ENCODE measurements at regions not wholly inside any gene's neighbourhood (a gene's known extent, or its start where the extent isn't known, plus 50 kb on each side); places are given as distances from the start of the nearest gene placed in this dataset.
"Not testable (repeated sequence)": the region's sequence is repeated elsewhere in the genome, so short reads cannot be mapped to it uniquely, and the experiment has no call there.

- CTCF ChIA-PET = interaction anchor here (1.2 kb wide), 1 partner anchor 58 kb away, joined by 3 read pairs; no protein-coding TSS in a partner anchor
- Mint-ChIP-seq H3K4me3 (peak overlapping the region; percentile 71), H3K27ac (peak overlapping the region; percentile 92), H3K36me3 (peaks cover 12% of the 10 kb centered on the region), H3K4me1 (peaks cover 47% of the 10 kb centered on the region)
- not testable (repeated sequence) for H3K27me3 Mint-ChIP-seq; H3K9me3 Mint-ChIP-seq (ENCODE audit: low read depth); ATAC-seq
- peak; percentile 41 for DNase-seq
These were observed 75.9 kb upstream of the AMN1 start for GRCh38 chr12:31804707-31805106.

GRCh38 chr12:31804185-31804504 is 75.3 kb upstream of the AMN1 start:
- peaks cover 45% of the 10 kb centered on the region for H3K4me1 Mint-ChIP-seq
- CTCF ChIA-PET = interaction anchor here (1.2 to 1.7 kb wide), 2 partner anchors 57 to 150 kb away, joined by 3 read pairs; no protein-coding TSS in a partner anchor
- H3K9me3 Mint-ChIP-seq (ENCODE audit: low read depth) = no peaks in the 10 kb centered on the region

GRCh38 chr12:31803306-31804184 is 74.7 kb upstream of the AMN1 start:
- peaks cover 45% of the 10 kb centered on the region for H3K4me1 Mint-ChIP-seq
- no peak for DNase-seq
- ATAC-seq = peak; percentile 12
- H3K27ac Mint-ChIP-seq = peak overlapping the region; percentile 92
- H3K9me3 Mint-ChIP-seq (ENCODE audit: low read depth) = no peaks in the 10 kb centered on the region
- peaks cover 12% of the 10 kb centered on the region for H3K36me3 Mint-ChIP-seq
- peak overlapping the region; percentile 71 for H3K4me3 Mint-ChIP-seq
- no peaks in the 10 kb centered on the region for H3K27me3 Mint-ChIP-seq
- CTCF ChIA-PET = interaction anchor here (1.1 to 1.7 kb wide), 2 partner anchors 13 to 150 kb away, joined by 3 read pairs; no protein-coding TSS in a partner anchor

More at GRCh38 chr12:31804185-31804504, 75.3 kb upstream of the AMN1 start:
- DNase-seq (no peak), ATAC-seq (peak; percentile 90)
- Mint-ChIP-seq H3K27ac (peak overlapping the region; percentile 92), H3K36me3 (peaks cover 12% of the 10 kb centered on the region), H3K27me3 (no peaks in the 10 kb centered on the region), H3K4me3 (peak overlapping the region; percentile 71)

- Mint-ChIP-seq H3K27ac (no peak overlapping the region), H3K4me3 (no peak overlapping the region), H3K4me1 (peaks cover 41% of the 10 kb centered on the region), H3K9me3 (ENCODE audit: low read depth) (peaks cover 4% of the 10 kb centered on the region), H3K27me3 (no peaks in the 10 kb centered on the region), H3K36me3 (peaks cover 17% of the 10 kb centered on the region)
- CTCF ChIA-PET = no interaction called here
- DNase-seq = no peak
- no peak for ATAC-seq
These were observed 73.1 kb upstream of the AMN1 start for GRCh38 chr12:31801872-31802271.

- Mint-ChIP-seq H3K4me3 (no peak overlapping the region), H3K27ac (peak overlapping the region; percentile 37), H3K27me3 (no peaks in the 10 kb centered on the region), H3K4me1 (peaks cover 18% of the 10 kb centered on the region), H3K36me3 (peaks cover 11% of the 10 kb centered on the region), H3K9me3 (ENCODE audit: low read depth) (peaks cover 7% of the 10 kb centered on the region)
- CTCF ChIA-PET = interaction anchor here (1.1 kb wide), 1 partner anchor 12 kb away, joined by 3 read pairs; no protein-coding TSS in a partner anchor
- ATAC-seq (peak; percentile 42), DNase-seq (no peak)
These were observed 68.5 kb upstream of the AMN1 start for GRCh38 chr12:31797230-31797872.

- no peak overlapping the region for H3K27ac Mint-ChIP-seq
These were observed 67.6 kb upstream of the AMN1 start for GRCh38 chr12:31796270-31796951.

GRCh38 chr12:31794745-31795144 is 65.9 kb upstream of the AMN1 start:
- CTCF ChIA-PET = no interaction called here
- Mint-ChIP-seq H3K9me3 (ENCODE audit: low read depth) (peaks cover 7% of the 10 kb centered on the region), H3K36me3 (peaks cover 12% of the 10 kb centered on the region), H3K27ac (no peak overlapping the region), H3K27me3 (no peaks in the 10 kb centered on the region), H3K4me1 (peaks cover 27% of the 10 kb centered on the region), H3K4me3 (no peak overlapping the region)
- no peak for DNase-seq
- no peak for ATAC-seq

More at GRCh38 chr12:31796270-31796951, 67.6 kb upstream of the AMN1 start:
- H3K4me3 Mint-ChIP-seq = no peak overlapping the region
- CTCF ChIA-PET = no interaction called here
- peaks cover 13% of the 10 kb centered on the region for H3K36me3 Mint-ChIP-seq
- no peak for ATAC-seq
- H3K27me3 Mint-ChIP-seq = no peaks in the 10 kb centered on the region
- DNase-seq = no peak
- peaks cover 7% of the 10 kb centered on the region for H3K9me3 Mint-ChIP-seq (ENCODE audit: low read depth)
- peaks cover 17% of the 10 kb centered on the region for H3K4me1 Mint-ChIP-seq

GRCh38 chr12:31791265-31791664 is 62.4 kb upstream of the AMN1 start:
- not testable (repeated sequence) for H3K27ac Mint-ChIP-seq; H3K27me3 Mint-ChIP-seq; DNase-seq; H3K9me3 Mint-ChIP-seq (ENCODE audit: low read depth); H3K36me3 Mint-ChIP-seq; H3K4me3 Mint-ChIP-seq; ATAC-seq
- CTCF ChIA-PET = interaction anchor here (1.5 kb wide), 1 partner anchor 138 kb away, joined by 3 read pairs; no protein-coding TSS in a partner anchor
- H3K4me1 Mint-ChIP-seq = peaks cover 13% of the 10 kb centered on the region

- no peaks in the 10 kb centered on the region for H3K27me3 Mint-ChIP-seq
- H3K4me1 Mint-ChIP-seq = peaks cover 13% of the 10 kb centered on the region
- H3K9me3 Mint-ChIP-seq (ENCODE audit: low read depth) = peaks cover 3% of the 10 kb centered on the region
- no peak overlapping the region for H3K4me3 Mint-ChIP-seq
- no peak for ATAC-seq
- peaks cover 3% of the 10 kb centered on the region for H3K36me3 Mint-ChIP-seq
- H3K27ac Mint-ChIP-seq = peak overlapping the region; percentile 28
- CTCF ChIA-PET = interaction anchor here (1.1 to 1.5 kb wide), 2 partner anchors 13 to 138 kb away, joined by 3 read pairs; no protein-coding TSS in a partner anchor
- DNase-seq = no peak
These were observed 61.9 kb upstream of the AMN1 start for GRCh38 chr12:31790759-31791158.

GRCh38 chr12:31785318-31785717 is 56.5 kb upstream of the AMN1 start:
- CTCF ChIA-PET = interaction anchor here (1.0 kb wide), 1 partner anchor 13 kb away, joined by 3 read pairs; no protein-coding TSS in a partner anchor
- no peak overlapping the region for H3K27ac Mint-ChIP-seq
- no peak for DNase-seq
- peaks cover 8% of the 10 kb centered on the region for H3K36me3 Mint-ChIP-seq
- H3K4me3 Mint-ChIP-seq = no peak overlapping the region
- no peaks in the 10 kb centered on the region for H3K4me1 Mint-ChIP-seq
- H3K9me3 Mint-ChIP-seq (ENCODE audit: low read depth) = peaks cover 9% of the 10 kb centered on the region
- H3K27me3 Mint-ChIP-seq = no peaks in the 10 kb centered on the region
- ATAC-seq = no peak

- H3K27me3 Mint-ChIP-seq = no peaks in the 10 kb centered on the region
- CTCF ChIA-PET = interaction anchor here (1.0 kb wide), 1 partner anchor 19 kb away, joined by 3 read pairs; no protein-coding TSS in a partner anchor
- peaks cover 8% of the 10 kb centered on the region for H3K36me3 Mint-ChIP-seq
- ATAC-seq (no peak), DNase-seq (no peak)
- H3K4me1 Mint-ChIP-seq = no peaks in the 10 kb centered on the region
- H3K9me3 Mint-ChIP-seq (ENCODE audit: low read depth) = peaks cover 9% of the 10 kb centered on the region
- no peak overlapping the region for H3K4me3 Mint-ChIP-seq
- H3K27ac Mint-ChIP-seq = no peak overlapping the region
These were observed 55.3 kb upstream of the AMN1 start for GRCh38 chr12:31783996-31784645.

- CTCF ChIA-PET = interaction anchor here (1.0 kb wide), 1 partner anchor 18 kb away, joined by 3 read pairs; no protein-coding TSS in a partner anchor
- Mint-ChIP-seq H3K4me1 (no peaks in the 10 kb centered on the region), H3K4me3 (no peak overlapping the region), H3K9me3 (ENCODE audit: low read depth) (peaks cover 9% of the 10 kb centered on the region), H3K27me3 (no peaks in the 10 kb centered on the region), H3K27ac (no peak overlapping the region), H3K36me3 (peaks cover 8% of the 10 kb centered on the region)
- DNase-seq (no peak), ATAC-seq (no peak)
These were observed 54.7 kb upstream of the AMN1 start for GRCh38 chr12:31783556-31783955.
